ENCODE measurements at regions not wholly inside any gene's neighbourhood (a gene's known extent, or its start where the extent isn't known, plus 50 kb on each side); places are given as distances from the start of the nearest gene placed in this dataset.

DNA sequence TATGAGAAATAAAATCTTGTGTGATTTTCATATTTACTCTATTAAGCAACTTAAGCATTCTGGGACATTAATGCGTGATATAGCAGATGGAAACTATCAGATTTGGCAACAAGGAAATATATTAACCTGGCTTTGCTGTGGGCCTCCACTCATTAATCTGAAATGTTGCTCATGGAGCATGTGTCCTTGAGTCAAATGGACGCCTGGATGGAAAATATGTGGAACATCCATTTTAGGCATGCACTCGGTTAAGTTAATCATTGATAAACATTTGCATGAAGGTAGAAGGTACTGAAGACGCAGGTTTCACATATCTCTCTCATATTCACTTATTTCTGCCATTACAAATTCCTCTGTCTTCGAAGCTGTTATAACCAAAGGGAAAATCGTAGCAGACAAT, 246.1 kb downstream of the NR2F2 start:
- TF ChIP-seq, protein P1, sequence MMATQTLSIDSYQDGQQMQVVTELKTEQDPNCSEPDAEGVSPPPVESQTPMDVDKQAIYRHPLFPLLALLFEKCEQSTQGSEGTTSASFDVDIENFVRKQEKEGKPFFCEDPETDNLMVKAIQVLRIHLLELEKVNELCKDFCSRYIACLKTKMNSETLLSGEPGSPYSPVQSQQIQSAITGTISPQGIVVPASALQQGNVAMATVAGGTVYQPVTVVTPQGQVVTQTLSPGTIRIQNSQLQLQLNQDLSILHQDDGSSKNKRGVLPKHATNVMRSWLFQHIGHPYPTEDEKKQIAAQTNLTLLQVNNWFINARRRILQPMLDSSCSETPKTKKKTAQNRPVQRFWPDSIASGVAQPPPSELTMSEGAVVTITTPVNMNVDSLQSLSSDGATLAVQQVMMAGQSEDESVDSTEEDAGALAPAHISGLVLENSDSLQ (IDR thresholded peaks at IDR 0.05): no peak
- TF ChIP-seq, protein P2, sequence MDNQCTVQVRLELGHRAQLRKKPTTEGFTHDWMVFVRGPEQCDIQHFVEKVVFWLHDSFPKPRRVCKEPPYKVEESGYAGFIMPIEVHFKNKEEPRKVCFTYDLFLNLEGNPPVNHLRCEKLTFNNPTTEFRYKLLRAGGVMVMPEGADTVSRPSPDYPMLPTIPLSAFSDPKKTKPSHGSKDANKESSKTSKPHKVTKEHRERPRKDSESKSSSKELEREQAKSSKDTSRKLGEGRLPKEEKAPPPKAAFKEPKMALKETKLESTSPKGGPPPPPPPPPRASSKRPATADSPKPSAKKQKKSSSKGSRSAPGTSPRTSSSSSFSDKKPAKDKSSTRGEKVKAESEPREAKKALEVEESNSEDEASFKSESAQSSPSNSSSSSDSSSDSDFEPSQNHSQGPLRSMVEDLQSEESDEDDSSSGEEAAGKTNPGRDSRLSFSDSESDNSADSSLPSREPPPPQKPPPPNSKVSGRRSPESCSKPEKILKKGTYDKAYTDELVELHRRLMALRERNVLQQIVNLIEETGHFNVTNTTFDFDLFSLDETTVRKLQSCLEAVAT (IDR thresholded peaks at IDR 0.05): no peak
- TF ChIP-seq ZNF133 (CRISPR knock-in tag; IDR thresholded peaks at IDR 0.05): no peak
- no peak for TF ChIP-seq KLF10 (CRISPR knock-in tag; IDR thresholded peaks at IDR 0.05)
- TF ChIP-seq ZFP91 (CRISPR knock-in tag; IDR thresholded peaks at IDR 0.05): no peak
- no peak for TF ChIP-seq C11orf30 (IDR thresholded peaks at IDR 0.05; ENCODE audit: low read depth)
- no peak for TF ChIP-seq LEF1 (IDR thresholded peaks at IDR 0.05)
- no peak for TF ChIP-seq USF1 (CRISPR knock-in tag; IDR thresholded peaks at IDR 0.05)
- TF ChIP-seq FOSL1 (tag; conservative IDR thresholded peaks at IDR 0.05): no peak
- TF ChIP-seq, protein P3, sequence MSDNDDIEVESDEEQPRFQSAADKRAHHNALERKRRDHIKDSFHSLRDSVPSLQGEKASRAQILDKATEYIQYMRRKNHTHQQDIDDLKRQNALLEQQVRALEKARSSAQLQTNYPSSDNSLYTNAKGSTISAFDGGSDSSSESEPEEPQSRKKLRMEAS (CRISPR knock-in tag; IDR thresholded peaks at IDR 0.05): no peak

Measured in K562 (cell line).